ENCODE measurements at regions not wholly inside any gene's neighbourhood (a gene's known extent, or its start where the extent isn't known, plus 50 kb on each side); places are given as distances from the start of the nearest gene placed in this dataset.

GRCh38 chr13:85597790-85598500 is 201.3 kb downstream of the SLITRK6 start:
- H2AFZ ChIP-seq (ENCODE audit: low read length) = no peak overlapping the region
- H3K4me3 ChIP-seq (replicated peaks in 1 of 4; ENCODE audit: control extremely low read depth in 1 of 4, insufficient read depth in 1 of 4, low read depth in 3 of 4, low read length in 4 of 4) = no peak overlapping the region
- H3K27ac ChIP-seq (ENCODE audit: insufficient read depth, low read length) = no peak overlapping the region
- TF ChIP-seq CTCF (conservative IDR thresholded peaks at IDR 0.05 in 1 of 2, IDR thresholded peaks at IDR 0.05 in 1 of 2; ENCODE audit: low read depth in 1 of 2, low read length in 2 of 2) (no peak), EZH2 (IDR thresholded peaks at IDR 0.05; ENCODE audit: low read length, missing control alignments) (no peak)
- H3K9ac ChIP-seq (ENCODE audit: insufficient read depth, low read length) = no peak overlapping the region
- no peaks in the 10 kb centered on the region for H3K36me3 ChIP-seq (ENCODE audit: control insufficient read depth, insufficient read depth, low read length)
- no peaks in the 10 kb centered on the region for H3K4me1 ChIP-seq (ENCODE audit: control insufficient read depth, extremely low read depth, insufficient read depth, low read length)
- no peaks in the 10 kb centered on the region for H3K79me2 ChIP-seq (ENCODE audit: control insufficient read depth, insufficient read depth, low read length)
- H3K4me2 ChIP-seq (ENCODE audit: extremely low read depth, insufficient read depth, low read length) = no peak overlapping the region
- peak; percentile 60 to 61 for DNase-seq (ENCODE audit: low read depth in 2 of 2)
- H4K20me1 ChIP-seq (ENCODE audit: control insufficient read depth, extremely low read depth, insufficient read depth, low read length) = no peaks in the 10 kb centered on the region
- no peaks in the 10 kb centered on the region for H3K27me3 ChIP-seq (ENCODE audit: control insufficient read depth, insufficient read depth, low read length)
- no peaks in the 10 kb centered on the region for H3K9me3 ChIP-seq (ENCODE audit: control insufficient read depth, insufficient read depth, low read depth, low read length)

- no peaks in the 10 kb centered on the region for H3K9me3 ChIP-seq (ENCODE audit: control insufficient read depth, insufficient read depth, low read depth, low read length)
- DNase-seq (ENCODE audit: low read depth in 2 of 2) = no peak
- H4K20me1 ChIP-seq (ENCODE audit: control insufficient read depth, extremely low read depth, insufficient read depth, low read length) = no peaks in the 10 kb centered on the region
- H3K4me3 ChIP-seq (replicated peaks in 1 of 4; ENCODE audit: control extremely low read depth in 1 of 4, insufficient read depth in 1 of 4, low read depth in 3 of 4, low read length in 4 of 4) = no peak overlapping the region
- H3K27ac ChIP-seq (ENCODE audit: insufficient read depth, low read length) = no peak overlapping the region
- H3K4me1 ChIP-seq (ENCODE audit: control insufficient read depth, extremely low read depth, insufficient read depth, low read length) = no peaks in the 10 kb centered on the region
- no peaks in the 10 kb centered on the region for H3K27me3 ChIP-seq (ENCODE audit: control insufficient read depth, insufficient read depth, low read length)
- H2AFZ ChIP-seq (ENCODE audit: low read length) = no peak overlapping the region
- TF ChIP-seq CTCF (conservative IDR thresholded peaks at IDR 0.05 in 1 of 2, IDR thresholded peaks at IDR 0.05 in 1 of 2; ENCODE audit: low read depth in 1 of 2, low read length in 2 of 2) (no peak), EZH2 (IDR thresholded peaks at IDR 0.05; ENCODE audit: low read length, missing control alignments) (no peak)
- H3K36me3 ChIP-seq (ENCODE audit: control insufficient read depth, insufficient read depth, low read length) = no peaks in the 10 kb centered on the region
- H3K9ac ChIP-seq (ENCODE audit: insufficient read depth, low read length) = no peak overlapping the region
- no peak overlapping the region for H3K4me2 ChIP-seq (ENCODE audit: extremely low read depth, insufficient read depth, low read length)
- H3K79me2 ChIP-seq (ENCODE audit: control insufficient read depth, insufficient read depth, low read length) = no peaks in the 10 kb centered on the region
Measured at GRCh38 chr13:85592211-85592610, 207.0 kb downstream of the SLITRK6 start.

GRCh38 chr13:85590231-85590931 is 208.8 kb downstream of the SLITRK6 start:
- H3K36me3 ChIP-seq (ENCODE audit: control insufficient read depth, insufficient read depth, low read length) = no peaks in the 10 kb centered on the region
- no peak overlapping the region for H3K4me3 ChIP-seq (replicated peaks in 1 of 4; ENCODE audit: control extremely low read depth in 1 of 4, insufficient read depth in 1 of 4, low read depth in 3 of 4, low read length in 4 of 4)
- no peaks in the 10 kb centered on the region for H3K79me2 ChIP-seq (ENCODE audit: control insufficient read depth, insufficient read depth, low read length)
- H3K9ac ChIP-seq (ENCODE audit: insufficient read depth, low read length) = no peak overlapping the region
- H3K4me1 ChIP-seq (ENCODE audit: control insufficient read depth, extremely low read depth, insufficient read depth, low read length) = no peaks in the 10 kb centered on the region
- no peak overlapping the region for H3K27ac ChIP-seq (ENCODE audit: insufficient read depth, low read length)
- H4K20me1 ChIP-seq (ENCODE audit: control insufficient read depth, extremely low read depth, insufficient read depth, low read length) = no peaks in the 10 kb centered on the region
- peak; percentile 19 to 23 for DNase-seq (ENCODE audit: low read depth in 2 of 2)
- no peak for TF ChIP-seq EZH2 (IDR thresholded peaks at IDR 0.05; ENCODE audit: low read length, missing control alignments)
- TF ChIP-seq CTCF (conservative IDR thresholded peaks at IDR 0.05 in 1 of 2, IDR thresholded peaks at IDR 0.05 in 1 of 2; ENCODE audit: low read depth in 1 of 2, low read length in 2 of 2) = no peak
- H3K9me3 ChIP-seq (ENCODE audit: control insufficient read depth, insufficient read depth, low read depth, low read length) = no peaks in the 10 kb centered on the region
- H2AFZ ChIP-seq (ENCODE audit: low read length) = no peak overlapping the region
- no peaks in the 10 kb centered on the region for H3K27me3 ChIP-seq (ENCODE audit: control insufficient read depth, insufficient read depth, low read length)
- no peak overlapping the region for H3K4me2 ChIP-seq (ENCODE audit: extremely low read depth, insufficient read depth, low read length)
